Heart right ventricle (tissue), 16 donors: ENCODE measurements at regions not wholly inside any gene's neighbourhood (a gene's known extent, or its start where the extent isn't known, plus 50 kb on each side); places are given as distances from the start of the nearest gene placed in this dataset.
"Not testable (repeated sequence)": the region's sequence is repeated elsewhere in the genome, so short reads cannot be mapped to it uniquely, and the experiment has no call there.

Experiments
- ATAC-seq, 8 donors: fragments of 200-7000 bp; cut with Tn5 transposase; one replicate each; pipeline ENCODE4 v1.9.1; 2020; ENCODE audit warnings: mild to moderate bottlenecking in 8 of 8, moderate library complexity in 8 of 8, moderate number of reproducible peaks in 1 of 8
- DNase-seq, 2 donors: peaks; one replicate each; pipeline ENCODE4 v3.0.0-alpha.2; 2020
- H3K27ac ChIP-seq, 10 donors: fragments of 200-600 bp; sonication (generic) in 2 of 10; one replicate each; pipeline versions ENCODE4 v1.5.0 to v1.8.0; 2020 to 2022; ENCODE audit warnings: mild to moderate bottlenecking in 3 of 10
- H3K27me3 ChIP-seq, 7 donors: fragments of 200-600 bp; one replicate each; pipeline ENCODE4 v1.8.0; 2021 to 2022; ENCODE audit warnings: mild to moderate bottlenecking in 2 of 7
- H3K36me3 ChIP-seq, 9 donors: fragments of 200-600 bp; sonication (generic) in 1 of 9; one replicate each; pipeline versions ENCODE4 v1.5.0 to v1.8.0; 2020 to 2022; ENCODE audit warnings: mild to moderate bottlenecking in 2 of 9
- H3K4me1 ChIP-seq, 9 donors: fragments of 200-600 bp; sonication (generic) in 1 of 9; one replicate each; pipeline versions ENCODE4 v1.5.0 to v1.8.0; 2020 to 2022; ENCODE audit warnings: mild to moderate bottlenecking in 4 of 9
- H3K4me3 ChIP-seq, 10 donors: fragments of 200-600 bp; sonication (generic) in 2 of 10; one replicate each; pipeline versions ENCODE4 v1.5.0 to v1.8.0; 2020 to 2022; ENCODE audit warnings: mild to moderate bottlenecking in 7 of 10, moderate library complexity in 2 of 10
- H3K9me3 ChIP-seq, 11 donors: fragments of 200-600 bp in 10 of 11; sonication (generic) in 2 of 11; one replicate each; pipeline versions ENCODE4 v1.5.0 to v1.8.0; 2013 to 2022; ENCODE audit warnings: mild to moderate bottlenecking in 2 of 11, control low read depth in 1 of 11, moderate library complexity in 1 of 11
- CTCF ChIP-seq, 9 donors: fragments of 200-600 bp; sonication (generic) in 2 of 9; IDR thresholded peaks; one replicate each; pipeline versions ENCODE4 v1.5.0 to v1.8.0; 2021 to 2022; ENCODE audit warnings: antibody characterized with exemption in 9 of 9, mild to moderate bottlenecking in 5 of 9, moderate library complexity in 1 of 9
- WGBS, 2 donors: extraction: QIAGEN DNeasy Blood & Tissue Kit; methylation state at CpG; one replicate each; pipeline ENCODE4 v1.1.7; 2013; ENCODE audit warnings: inconsistent platforms in 1 of 2; 5-methylcytosine and 5-hydroxymethylcytosine counted together
- intact Hi-C, 10 donors: fragments of 100-400 bp; cut with DNase I; formaldehyde crosslinking; loops; one replicate each; pipeline versions ENCODE4 v1.11.1 to v1.14.2; 2022
- donor health status: Arrhythmogenic right ventricular cardiomyopathy.
- donor health status: ischemic (EF 13 %, LVEDD 7.1; RV severe dilation, severe dysfunction).
- donor health status: healthy with polysubstance abuse.
- donor health status: DM: no; HTN: yes; CAD: no.
- donor health status: DM: no; HTN: no; CAD: no.
- donor health status: ischemic (EF 25% LVEDD 6.9; RV normal size, moderate dysfunction).
- donor health status: ischemic (EF 25% LVEDD 5.7; RV mildly dilated, moderate dysfunction).
- donor health status: healthy.
- donor health status: DM: yes; HTN: yes; CAD: no.
- donor health status: Ischemic cardiomyopathy.
- donor health status: ischemic (EF 35%, LVEDD 5.7; RV mildly dilated, moderate dysfunction).
- donor health status: nonischemic (EF 11% LVEDD 7.7; RV severe dilation, severe dysfunction).
- donor health status: DM: yes; HTN: yes; CAD: no.
- donor health status: PGD.
- donor health status: ischemic (EF 29% LVEDD 5.4; RV normal size, mild dysfunction).
- donor health status: nonischemic (EF 23%, LVEDD 6.1; RV moderate dilation, normal function).

GRCh38 chr14:105598040-105598763 is 71.8 kb downstream of the TMEM121 start:
- H3K4me3 ChIP-seq, H3K27ac ChIP-seq, H3K27me3 ChIP-seq, H3K36me3 ChIP-seq, intact Hi-C loops, DNase-seq, H3K9me3 ChIP-seq, H3K4me1 ChIP-seq: not testable (repeated sequence)
- ATAC-seq, result peak in 1 of 8 donors; percentile 29
- 89 to 90% methylated on average over 24 to 25 of the region's 29 CpGs for WGBS, 2 donors

- H3K9me3 ChIP-seq, H3K36me3 ChIP-seq, H3K27ac ChIP-seq, H3K4me3 ChIP-seq, H3K27me3 ChIP-seq, H3K4me1 ChIP-seq, intact Hi-C loops, DNase-seq, ATAC-seq: not testable (repeated sequence)
- WGBS, 2 donors, result 81 to 82% methylated on average over 16 to 24 of the region's 26 CpGs
These were observed 72.7 kb downstream of the TMEM121 start for GRCh38 chr14:105598925-105599586.

- ATAC-seq, H3K4me1 ChIP-seq, H3K27ac ChIP-seq, H3K9me3 ChIP-seq, H3K27me3 ChIP-seq, H3K36me3 ChIP-seq, DNase-seq, intact Hi-C loops, H3K4me3 ChIP-seq: not testable (repeated sequence)
- 92% methylated on average over 40 to 52 of the region's 52 CpGs for WGBS, 2 donors
These were observed 74.0 kb downstream of the TMEM121 start for GRCh38 chr14:105600195-105600938.

- no peak overlapping the region for H3K27ac ChIP-seq
- H3K4me3 ChIP-seq, result no peak overlapping the region
- no peaks in the 10 kb centered on the region for H3K9me3 ChIP-seq
- intact Hi-C loops, result no loop called here
- DNase-seq, result no peak
- no peaks in the 10 kb centered on the region for H3K4me1 ChIP-seq
- ATAC-seq, result no peak
- peaks cover 0 to 10% (median 0%) of the 10 kb centered on the region in 7 donors for H3K27me3 ChIP-seq
- 81 to 83% methylated on average over 19 of the region's 19 CpGs for WGBS, 2 donors
- no peak for TF ChIP-seq CTCF (IDR thresholded peaks at IDR 0.05)
- H3K36me3 ChIP-seq, result no peaks in the 10 kb centered on the region
These were observed 74.6 kb downstream of the TMEM121 start for GRCh38 chr14:105600939-105601359.

- DNase-seq, result no peak
- WGBS, 2 donors, result 83% methylated on average over 20 of the region's 20 CpGs
These were observed 75.2 kb downstream of the TMEM121 start for GRCh38 chr14:105601360-105602242.

More at GRCh38 chr14:105601360-105602242, 75.2 kb downstream of the TMEM121 start:
- intact Hi-C loops, result no loop called here
- Histone ChIP-seq H3K27ac (no peak overlapping the region), H3K9me3 (no peaks in the 10 kb centered on the region), H3K4me1 (no peaks in the 10 kb centered on the region), H3K27me3 (peaks cover 0 to 15% (median 0%) of the 10 kb centered on the region in 7 donors), H3K36me3 (no peaks in the 10 kb centered on the region), H3K4me3 (no peak overlapping the region)
- TF ChIP-seq CTCF (IDR thresholded peaks at IDR 0.05), result no peak
- no peak for ATAC-seq
